HCT116 (cell line): ENCODE measurements at regions not wholly inside any gene's neighbourhood (a gene's known extent, or its start where the extent isn't known, plus 50 kb on each side); places are given as distances from the start of the nearest gene placed in this dataset.
A peak's percentile ranks its signal among the peaks of the same experiment; 100 is the strongest.

Experiments used
- ATAC-seq: fragments of 200-7000 bp; cut with Tn5 transposase; 2 replicates; pipeline ENCODE4 v1.9.1; 2020; ENCODE audit warnings: mild to moderate bottlenecking, moderate library complexity
- BruUV-seq: library from RNA; stranded (reverse); fragments of 400-500 nt; replicated peaks from 2 replicates; lab custom pipeline; 2021; lab: Mats Ljungman, UMichigan
- CTCF ChIA-PET: fragments of 300-600 bp; sonication (Branson Sonifier 250); formaldehyde crosslinking; loops from one replicate; lab custom pipeline; 2021; ENCODE audit warnings: antibody characterized with exemption; lab: Charles Lee
- POLR2A ChIA-PET: fragments of 300-600, 350-600 bp; sonication (Branson Sonifier 250); formaldehyde crosslinking; loops from one replicate; lab custom pipeline; 2021; ENCODE audit warnings: antibody characterized with exemption; lab: Charles Lee
- RAD21 ChIA-PET, 2 experiments: fragments of 300-600 bp; sonication (Branson Sonifier 250); formaldehyde crosslinking; loops; one replicate each; lab custom pipeline; 2023; ENCODE audit warnings: low total read pairs in 2 of 2; ENCODE audit not compliant: uncharacterized antibody in 2 of 2, unreplicated experiment in 2 of 2, low non-redundant PET in 1 of 2; lab: Charles Lee
- DNase-seq: peaks from one replicate; pipeline ENCODE4 v3.0.0-alpha.2; 2010; ENCODE audit warnings: low read depth, low spot score
- H2AFZ ChIP-seq: fragments of 200-600 bp; shearing (Covaris generic), sonication (generic); 2 replicates; pipeline ENCODE4 v1.6.1; 2017; ENCODE audit warnings: low read depth, mixed run types, mixed read lengths, antibody characterized with exemption, low read length; ENCODE audit not compliant: poor library complexity, severe bottlenecking
- H3K27ac ChIP-seq: 2 replicates; pipeline ENCODE4 v1.5.1; 2012; ENCODE audit warnings: low read depth, low read length
- H3K27me3 ChIP-seq: fragments of 200-600 bp; sonication (generic); 2 replicates; pipeline ENCODE4 v1.6.1; 2016; ENCODE audit warnings: mixed run types, low read length, mixed read lengths; ENCODE audit not compliant: insufficient read depth
- H3K36me3 ChIP-seq, 2 experiments: fragments of 200-500 bp in 1 of 2; fragments of 200-600 bp in 1 of 2; sonication (Bioruptor generic) in 1 of 2; sonication (generic) in 1 of 2; 2 replicates each; pipeline versions ENCODE4 v1.5.1 to v1.6.1; 2014 to 2016; ENCODE audit warnings: low read length in 2 of 2, inconsistent platforms in 1 of 2, mixed read lengths in 1 of 2, mixed run types in 1 of 2; ENCODE audit not compliant: insufficient read depth in 2 of 2, control insufficient read depth in 1 of 2
- H3K4me1 ChIP-seq, 2 experiments: fragments of 200-600 bp in 1 of 2; sonication (generic) in 1 of 2; 2 replicates each; pipeline versions ENCODE4 v1.5.1 to v1.6.1; 2012 to 2017; ENCODE audit warnings: low read length in 2 of 2, inconsistent platforms in 1 of 2, mild to moderate bottlenecking in 1 of 2, mixed read lengths in 1 of 2, mixed run types in 1 of 2, moderate library complexity in 1 of 2; ENCODE audit not compliant: insufficient read depth in 2 of 2, control insufficient read depth in 1 of 2
- H3K4me2 ChIP-seq: fragments of 200-600 bp; sonication (generic); 2 replicates; pipeline ENCODE4 v1.6.1; 2017; ENCODE audit warnings: mixed run types, low read length, mixed read lengths
- H3K4me3 ChIP-seq, 2 experiments: fragments of 200-600 bp in 1 of 2; sonication (generic) in 1 of 2; replicated peaks in 1 of 2; 2 replicates each; pipeline ENCODE4 v1.5.1; 2011 to 2016; ENCODE audit warnings: low read length in 2 of 2, control low read depth in 1 of 2, low read depth in 1 of 2, mild to moderate bottlenecking in 1 of 2, mixed read lengths in 1 of 2, mixed run types in 1 of 2
- H3K79me2 ChIP-seq: fragments of 200-600 bp; sonication (generic); 2 replicates; pipeline ENCODE4 v1.6.1; 2017; ENCODE audit warnings: mild to moderate bottlenecking, mixed run types, low read length, moderate library complexity, mixed read lengths; ENCODE audit not compliant: insufficient read depth
- H3K9ac ChIP-seq: fragments of 200-600 bp; sonication (generic); 2 replicates; pipeline ENCODE4 v1.6.1; 2016; ENCODE audit warnings: low read length, mixed read lengths
- H3K9me2 ChIP-seq: fragments of 200-600 bp; sonication (generic), shearing (Covaris generic); 2 replicates; pipeline ENCODE4 v1.6.1; 2017; ENCODE audit warnings: mixed run types, mild to moderate bottlenecking, moderate library complexity; ENCODE audit not compliant: insufficient read depth
- H3K9me3 ChIP-seq, 2 experiments: fragments of 200-500 bp in 1 of 2; fragments of 200-600 bp in 1 of 2; sonication (Bioruptor generic) in 1 of 2; sonication (generic) in 1 of 2; 2 replicates each; pipeline ENCODE4 v1.6.1; 2014 to 2017; ENCODE audit warnings: low read length in 2 of 2, mixed read lengths in 2 of 2, inconsistent platforms in 1 of 2, low read depth in 1 of 2, mild to moderate bottlenecking in 1 of 2, mixed run types in 1 of 2, moderate library complexity in 1 of 2; ENCODE audit not compliant: control insufficient read depth in 1 of 2, insufficient read depth in 1 of 2
- H4K20me1 ChIP-seq: fragments of 200-600 bp; sonication (generic), shearing (Covaris generic); 2 replicates; pipeline ENCODE4 v1.6.1; 2017; ENCODE audit warnings: mixed run types, mild to moderate bottlenecking, moderate library complexity; ENCODE audit not compliant: insufficient read depth
- ATF3 ChIP-seq: IDR thresholded peaks from 2 replicates; pipeline ENCODE4 v1.6.1; 2012
- CBX3 ChIP-seq: IDR thresholded peaks from 2 replicates; pipeline ENCODE4 v1.6.1; 2012; ENCODE audit warnings: low read depth
- CEBPB ChIP-seq: IDR thresholded peaks from 2 replicates; pipeline ENCODE4 v1.6.1; 2012; ENCODE audit warnings: low read depth
- EGR1 ChIP-seq: IDR thresholded peaks from 2 replicates; pipeline ENCODE4 v1.6.1; 2012; ENCODE audit warnings: low read depth
- ELF1 ChIP-seq: IDR thresholded peaks from 2 replicates; pipeline ENCODE4 v1.6.1; 2012; ENCODE audit warnings: low read depth, borderline replicate concordance
- FOSL1 ChIP-seq: IDR thresholded peaks from 2 replicates; pipeline ENCODE4 v1.6.1; 2012; ENCODE audit warnings: low read depth
- JUND ChIP-seq: IDR thresholded peaks from 2 replicates; pipeline ENCODE4 v1.6.1; 2012
- POLR2A ChIP-seq: IDR thresholded peaks from 2 replicates; pipeline ENCODE4 v1.7.0; 2011; ENCODE audit warnings: borderline replicate concordance; ENCODE audit not compliant: insufficient read depth, insufficient read length; ENCODE audit errors: extremely low read depth
- RAD21 ChIP-seq: IDR thresholded peaks from 2 replicates; pipeline ENCODE4 v1.6.1; 2012; ENCODE audit warnings: low read depth, mild to moderate bottlenecking
- SP1 ChIP-seq: IDR thresholded peaks from 2 replicates; pipeline ENCODE4 v1.6.1; 2012; ENCODE audit warnings: low read depth
- TCF7L2 ChIP-seq: IDR thresholded peaks from 2 replicates; pipeline ENCODE4 v1.7.0; 2011; ENCODE audit warnings: borderline replicate concordance, inconsistent platforms; ENCODE audit not compliant: insufficient read depth, insufficient read length; ENCODE audit errors: extremely low read depth
- YY1 ChIP-seq: IDR thresholded peaks from 2 replicates; pipeline ENCODE4 v1.6.1; 2011; ENCODE audit warnings: low read length, low read depth, moderate library complexity, mild to moderate bottlenecking; ENCODE audit not compliant: insufficient replicate concordance; ENCODE audit errors: extremely low read depth
- ZBTB33 ChIP-seq: IDR thresholded peaks from 2 replicates; pipeline ENCODE4 v1.6.1; 2011; ENCODE audit warnings: mild to moderate bottlenecking, low read length, moderate library complexity; ENCODE audit not compliant: insufficient replicate concordance; ENCODE audit errors: extremely low read depth
- ZFX ChIP-seq: fragments of 450-650 bp; IDR thresholded peaks from 2 replicates; pipeline ENCODE4 v1.6.1; 2017
- intact Hi-C: fragments of 100-400 bp; cut with micrococcal nuclease; formaldehyde crosslinking; loops from 2 replicates; pipeline ENCODE4 v1.10.0; 2022

GRCh38 chr4:110287130-110287529 lies 88.7 kb upstream of the ELOVL6 start:
- Histone ChIP-seq H3K79me2 (no peaks in the 10 kb centered on the region), H3K27ac (no peak overlapping the region), H3K4me1 (peaks cover 10 to 17% of the 10 kb centered on the region in 2 experiments; a peak in 3 of 4 replicates), H3K27me3 (no peaks in the 10 kb centered on the region), H3K36me3 (no peaks in the 10 kb centered on the region), H3K9ac (no peak overlapping the region), H4K20me1 (no peaks in the 10 kb centered on the region), H3K4me2 (peak overlapping the region; percentile 72), H3K9me2 (no peaks in the 10 kb centered on the region), H3K4me3 (peak overlapping the region in 1 of 2 experiments; percentile 33; a peak in 2 of 4 replicates), H2AFZ (peak overlapping the region; percentile 85), H3K9me3 (no peaks in the 10 kb centered on the region)
- no TSS peak for BruUV-seq
- intact Hi-C loops = no loop called here
- ChIA-PET RAD21 (no interaction called here), CTCF (no interaction called here), POLR2A (no interaction called here)
- TF ChIP-seq FOSL1 (peak; percentile 72), CBX3 (peak; percentile 57; the same call in 1 of the 2 replicates), SP1 (peak; percentile 55), EGR1 (peak; percentile 55; the same call in 1 of the 2 replicates), RAD21 (0 out of 2 replicates have a peak, but pooled peaks have one; percentile 6), ZFX (no peak), TCF7L2 (no peak), CEBPB (peak; percentile 42; the same call in 1 of the 2 replicates), ATF3 (no peak), JUND (peak; percentile 75)
- peak; percentile 44 for DNase-seq
- ATAC-seq = peak; percentile 81

- RAD21 ChIA-PET = no interaction called here
- DNase-seq = no peak
- BruUV-seq = no TSS peak
Measured at GRCh38 chr4:110278127-110278526, 79.7 kb upstream of the ELOVL6 start.

More at GRCh38 chr4:110278127-110278526, 79.7 kb upstream of the ELOVL6 start:
- ATAC-seq = no peak
- intact Hi-C loops = no loop called here
- Histone ChIP-seq H3K36me3 (no peaks in the 10 kb centered on the region), H3K9me3 (no peaks in the 10 kb centered on the region), H3K4me2 (no peak overlapping the region), H3K79me2 (no peaks in the 10 kb centered on the region), H2AFZ (no peak overlapping the region), H3K9ac (no peak overlapping the region), H3K4me3 (no peak overlapping the region), H4K20me1 (no peaks in the 10 kb centered on the region), H3K27me3 (no peaks in the 10 kb centered on the region), H3K9me2 (no peaks in the 10 kb centered on the region), H3K4me1 (no peaks in the 10 kb centered on the region), H3K27ac (no peak overlapping the region)
- TF ChIP-seq EGR1 (no peak), ELF1 (no peak), POLR2A (no peak), YY1 (no peak), ZBTB33 (no peak), CEBPB (no peak)
- POLR2A ChIA-PET = no interaction called here
- CTCF ChIA-PET = no interaction called here
